ENCODE measurements at regions not wholly inside any gene's neighbourhood (a gene's known extent, or its start where the extent isn't known, plus 50 kb on each side); places are given as distances from the start of the nearest gene placed in this dataset.

DNA sequence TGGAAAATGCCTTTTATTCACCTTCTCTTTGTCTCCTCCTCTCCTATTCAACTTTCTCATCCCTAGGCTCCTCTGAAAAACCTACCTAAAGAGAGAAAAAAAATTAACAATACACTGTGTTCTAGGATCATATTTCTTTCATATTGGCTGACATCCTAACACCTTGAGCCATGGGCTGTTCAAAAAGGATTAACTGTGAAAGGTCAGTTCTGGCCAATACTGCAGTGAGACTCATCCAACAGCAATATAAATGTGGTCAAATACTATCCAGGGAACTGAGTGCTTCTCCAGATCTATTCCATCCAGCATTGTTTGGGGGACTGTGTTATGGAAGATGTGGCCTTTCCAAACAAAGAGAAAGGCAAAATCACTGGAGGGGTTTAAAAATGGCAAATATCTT lies 131.1 kb upstream of the MOCS2 start:
- TF ChIP-seq CTCF (IDR thresholded peaks at IDR 0.05; ENCODE audit: low read depth, low read length) = no peak
- DNase-seq (ENCODE audit: extremely low read depth, low read depth) = no peak

DNA sequence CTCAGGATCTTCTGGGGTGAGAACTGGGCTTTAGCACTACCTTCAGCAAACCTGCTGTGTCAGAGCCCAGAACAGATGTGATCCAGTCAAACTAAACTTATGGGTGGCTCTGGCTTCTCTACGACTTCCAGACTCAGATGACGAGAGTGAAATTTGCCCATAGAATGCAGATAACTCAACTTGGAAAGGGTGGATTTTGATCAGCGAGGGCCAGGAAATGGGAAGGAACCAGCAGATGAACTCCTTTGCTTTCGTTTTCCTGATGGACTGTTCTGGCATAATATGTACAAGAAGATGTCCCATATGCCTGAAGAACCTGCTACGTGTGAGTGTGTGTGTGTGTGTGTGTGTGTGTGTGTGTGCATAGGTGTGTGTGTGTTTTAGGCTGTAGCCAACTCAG lies 132.0 kb upstream of the MOCS2 start:
- DNase-seq (ENCODE audit: extremely low read depth, low read depth) = no peak

GRCh38 chr5:53243403-53243802 lies 133.8 kb upstream of the MOCS2 start:
- DNase-seq (ENCODE audit: extremely low read depth, low read depth) = no peak
- no peak for TF ChIP-seq CTCF (IDR thresholded peaks at IDR 0.05; ENCODE audit: low read depth, low read length)

More for the DNA sequence above, 132.0 kb upstream of the MOCS2 start:
- TF ChIP-seq CTCF (IDR thresholded peaks at IDR 0.05; ENCODE audit: low read depth, low read length) = no peak

DNA sequence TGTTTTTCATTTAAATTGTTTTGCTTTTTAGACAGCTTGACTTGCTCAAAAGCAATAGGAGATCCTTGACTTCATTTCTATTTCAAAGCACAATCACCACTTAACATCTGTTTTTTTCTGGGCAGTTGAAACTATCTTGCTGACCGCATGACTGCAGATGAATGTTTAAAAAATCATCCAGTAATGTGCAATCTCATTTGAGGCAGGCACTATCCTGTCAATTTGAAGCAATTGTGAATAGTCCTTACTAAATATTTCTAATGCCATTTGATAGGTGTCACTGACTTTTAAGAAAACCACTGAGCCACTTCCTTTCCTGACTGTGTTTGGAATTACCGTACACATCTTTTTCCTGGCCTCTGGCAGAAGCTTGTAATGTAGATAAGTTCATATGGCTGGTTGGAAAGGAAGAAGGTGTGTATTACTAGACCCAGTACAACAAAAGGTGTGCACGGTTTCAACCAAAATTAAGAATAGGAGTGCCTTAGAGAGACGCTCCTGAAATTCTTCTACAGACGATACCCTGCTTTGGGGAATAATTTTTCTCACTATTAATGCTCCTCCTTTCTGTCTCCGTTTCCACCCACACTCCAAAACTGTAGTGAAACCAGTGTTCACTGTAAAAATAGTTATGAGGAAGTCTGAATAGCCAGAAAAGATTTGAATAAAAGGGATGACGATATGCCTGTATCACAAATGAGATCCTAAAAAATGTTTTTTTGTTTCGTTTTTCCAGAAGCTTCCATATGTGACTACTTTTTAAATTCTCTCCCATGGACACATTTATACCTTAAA lies 136.7 kb upstream of the MOCS2 start:
- DNase-seq (ENCODE audit: extremely low read depth, low read depth) = peak; percentile 76
- no peak for TF ChIP-seq CTCF (IDR thresholded peaks at IDR 0.05; ENCODE audit: low read depth, low read length)

DNA sequence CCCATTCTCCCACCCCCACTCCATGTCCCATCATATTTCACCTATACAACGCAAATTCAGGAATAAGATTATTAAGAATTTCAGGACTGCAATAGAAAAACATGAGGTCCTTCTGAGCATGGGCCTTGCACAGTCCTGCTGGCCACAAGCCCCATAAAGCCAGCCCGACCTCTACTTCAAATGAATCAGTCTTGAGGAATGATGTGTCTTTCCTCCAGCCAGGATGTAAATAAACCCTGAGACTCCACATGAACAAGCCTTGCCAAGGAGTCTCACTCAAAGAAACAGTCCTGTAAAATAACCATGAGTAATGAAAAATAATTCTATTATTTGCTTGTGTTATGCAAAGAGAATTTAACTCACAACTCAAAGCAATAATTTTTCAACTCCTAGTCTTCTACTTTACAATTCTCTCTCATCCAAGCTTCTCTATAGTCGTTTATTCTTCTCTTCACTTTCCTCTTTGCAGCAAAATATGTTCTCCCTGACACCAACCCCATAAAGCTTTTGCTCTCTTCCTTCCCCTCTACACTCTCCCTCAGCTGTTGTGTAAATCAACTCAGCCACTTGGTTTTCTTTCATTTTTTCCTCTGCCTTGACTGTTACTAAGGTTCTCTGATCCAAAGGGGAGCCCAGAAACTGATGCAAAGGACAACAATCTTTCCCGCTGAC lies 140.1 kb upstream of the MOCS2 start:
- no peak for TF ChIP-seq CTCF (IDR thresholded peaks at IDR 0.05; ENCODE audit: low read depth, low read length)
- DNase-seq (ENCODE audit: extremely low read depth, low read depth) = peak; percentile 85

GRCh38 chr5:53250201-53250550 lies 140.6 kb upstream of the MOCS2 start:
- TF ChIP-seq CTCF (IDR thresholded peaks at IDR 0.05; ENCODE audit: low read depth, low read length) = no peak
- no peak for DNase-seq (ENCODE audit: extremely low read depth, low read depth)

- no peak for TF ChIP-seq CTCF (IDR thresholded peaks at IDR 0.05; ENCODE audit: low read depth, low read length)
- peak; percentile 40 for DNase-seq (ENCODE audit: extremely low read depth, low read depth)
Observed at GRCh38 chr5:53253421-53253871, 143.9 kb upstream of the MOCS2 start.

Data from AG09319 (cell line).